SKM-1 (cell line): ENCODE measurements at regions not wholly inside any gene's neighbourhood (a gene's known extent, or its start where the extent isn't known, plus 50 kb on each side); places are given as distances from the start of the nearest gene placed in this dataset.
"Not testable (repeated sequence)": the region's sequence is repeated elsewhere in the genome, so short reads cannot be mapped to it uniquely, and the experiment has no call there.

ENCODE experiments used
- DNase-seq: peaks from one replicate; lab custom pipeline; 2025; ENCODE audit not compliant: unreplicated experiment; lab: John Stamatoyannopoulos, UW

DNA sequence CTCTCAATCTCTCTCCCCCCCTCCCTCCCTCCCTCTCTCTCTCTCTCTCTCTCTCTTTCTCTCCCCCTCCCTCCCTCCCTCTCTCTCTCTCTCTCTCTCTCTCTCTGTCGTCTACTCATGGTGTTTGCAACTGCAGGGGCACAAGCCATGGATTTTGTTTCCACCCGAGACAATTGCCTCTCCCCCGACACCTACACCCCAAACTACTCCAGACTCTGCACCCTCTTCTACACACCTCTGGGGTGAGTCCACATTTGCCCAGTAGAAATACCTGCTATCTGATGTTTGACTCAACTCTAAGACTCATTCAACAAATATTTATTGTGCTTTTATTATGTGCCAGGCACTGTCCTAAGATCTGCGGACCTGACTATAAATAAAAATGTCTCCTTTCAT, 93.7 kb downstream of the TMEM17 start:
- no peak for DNase-seq

- DNase-seq: no peak
These were observed 95.0 kb downstream of the TMEM17 start for GRCh38 chr2:62410926-62411456.

- no peak for DNase-seq
These were observed 96.0 kb downstream of the TMEM17 start for GRCh38 chr2:62410015-62410453.

DNA sequence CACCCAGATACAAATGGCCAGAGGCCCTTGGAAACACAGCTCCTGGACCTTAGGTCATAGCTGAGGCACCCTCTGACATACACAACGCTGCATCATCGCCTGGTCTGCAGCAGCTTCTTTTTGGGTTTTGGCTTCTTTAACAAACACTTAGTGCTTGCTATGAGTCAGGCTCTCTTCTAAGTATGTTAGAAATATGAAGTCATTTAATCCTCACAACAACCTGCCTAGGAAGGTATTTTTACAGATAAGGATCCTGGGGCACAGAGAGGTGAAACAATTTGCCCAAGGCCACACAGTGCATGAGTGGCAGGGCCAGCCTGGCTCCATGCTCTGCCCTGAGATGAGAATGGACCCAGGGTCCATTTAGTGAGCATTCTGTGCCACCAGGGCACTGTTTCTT, 96.6 kb downstream of the TMEM17 start:
- no peak for DNase-seq

DNA sequence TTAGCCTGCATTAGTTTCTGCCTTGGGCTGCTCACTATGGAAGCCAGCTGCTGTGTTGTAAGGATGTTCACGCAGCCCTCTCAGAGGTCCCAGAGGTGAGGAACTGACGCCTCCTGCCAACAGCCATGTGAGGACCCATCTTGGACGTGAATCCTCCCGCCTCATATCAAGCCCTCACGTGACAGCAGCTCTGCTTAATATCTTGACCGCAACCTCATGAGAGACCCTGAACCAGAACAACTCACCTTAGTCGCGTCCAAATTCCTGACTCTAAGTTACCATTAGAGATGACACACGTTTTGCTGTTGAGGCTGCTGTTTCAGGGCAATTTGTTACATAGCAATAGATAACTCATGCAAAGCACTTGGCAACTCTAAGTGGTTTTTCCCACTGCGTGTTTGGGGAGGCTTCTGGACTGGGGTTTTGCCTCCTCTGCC, 97.7 kb downstream of the TMEM17 start:
- DNase-seq: no peak

GRCh38 chr2:62407838-62408237, 98.2 kb downstream of the TMEM17 start:
- no peak for DNase-seq

DNA sequence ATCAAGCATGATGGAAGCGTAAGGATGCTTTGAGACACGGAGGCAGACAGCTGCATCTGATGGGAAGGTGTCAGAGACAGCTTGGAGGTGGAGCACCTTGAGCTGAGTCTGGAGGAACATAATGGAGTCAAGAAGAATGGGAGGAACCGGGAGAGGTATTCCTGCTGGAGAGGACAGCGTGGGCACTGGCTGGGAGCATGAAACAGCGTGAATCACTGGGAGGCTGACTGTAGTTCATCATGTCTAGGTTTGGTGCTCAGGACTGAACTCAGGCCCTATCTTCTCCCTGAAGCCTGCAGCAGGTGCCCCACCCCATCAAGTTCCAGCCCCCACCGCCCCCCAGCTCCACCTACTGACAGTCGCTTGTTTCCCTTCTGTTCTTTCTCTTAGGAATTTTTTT, 98.6 kb downstream of the TMEM17 start:
- no peak for DNase-seq

DNA sequence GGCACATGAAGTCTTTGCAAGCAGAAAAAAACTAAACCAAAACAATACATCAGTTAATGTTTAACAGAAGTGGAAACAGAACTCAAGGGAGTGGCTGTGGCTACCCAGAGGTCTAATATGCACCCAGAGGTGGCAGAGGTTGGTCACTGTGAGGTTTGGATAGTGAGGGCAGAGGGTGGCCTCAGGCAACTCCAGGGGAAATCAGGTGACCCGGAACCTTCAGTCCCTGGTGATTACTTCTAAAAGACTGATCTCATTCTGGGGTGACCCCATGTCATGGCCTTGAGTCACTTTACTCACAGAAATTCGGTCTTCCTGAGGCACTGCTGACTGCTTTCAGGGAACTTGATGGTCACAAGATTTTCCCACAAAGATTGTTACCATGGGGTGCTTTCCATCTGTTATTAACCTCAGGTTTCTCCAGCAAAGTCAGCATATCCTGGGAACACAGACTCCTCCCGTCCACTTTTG, 99.4 kb downstream of the TMEM17 start:
- no peak for DNase-seq

- no peak for DNase-seq
These were observed 101.1 kb downstream of the TMEM17 start for GRCh38 chr2:62404913-62405312.

DNA sequence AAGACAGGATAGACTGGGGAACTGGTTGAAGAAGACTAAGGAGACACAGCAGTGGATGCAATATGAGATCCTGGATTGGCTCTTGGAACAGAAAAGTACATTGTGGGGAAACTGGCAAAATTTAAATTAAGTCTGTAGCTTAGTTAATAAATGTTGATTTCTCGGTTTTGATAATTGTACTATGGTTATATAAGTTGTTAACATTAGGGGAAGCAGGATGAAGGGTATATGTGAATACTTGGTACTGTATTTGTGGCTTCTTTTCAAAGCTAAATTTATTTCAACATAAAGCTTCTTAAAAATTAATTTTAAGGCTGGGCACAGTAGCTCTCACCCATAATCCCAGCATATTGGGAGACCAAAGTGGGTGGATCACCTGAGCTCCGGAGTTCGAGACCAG, 103.8 kb downstream of the TMEM17 start:
- DNase-seq: no peak

GRCh38 chr2:62398356-62398755, 107.6 kb downstream of the TMEM17 start:
- peak; percentile 57 for DNase-seq

- no peak for DNase-seq
These were observed 109.1 kb downstream of the TMEM17 start for GRCh38 chr2:62396880-62397279.

DNA sequence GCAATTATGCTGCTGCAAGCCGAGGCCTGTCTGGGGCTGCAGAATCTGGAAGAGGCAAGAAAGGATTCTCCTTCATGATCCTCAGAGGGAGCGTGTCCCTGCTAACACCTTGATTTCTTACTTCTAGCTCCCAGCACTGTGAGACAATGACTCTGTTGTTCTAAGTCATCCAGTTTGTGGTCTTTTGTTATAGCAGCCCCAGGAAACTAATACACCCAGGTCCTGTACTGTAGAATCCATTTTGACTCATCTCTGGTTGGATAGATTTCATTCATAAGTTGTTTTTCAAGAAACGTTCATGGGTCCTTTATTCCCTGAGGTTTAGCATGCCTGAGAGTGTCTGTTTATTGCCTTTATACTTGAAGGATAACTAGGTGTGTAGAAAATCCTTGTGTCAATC, 112.7 kb downstream of the TMEM17 start:
- no peak for DNase-seq

- no peak for DNase-seq
These were observed 114.3 kb downstream of the TMEM17 start for GRCh38 chr2:62391696-62392095.

- DNase-seq: not testable (repeated sequence)
These were observed 119.6 kb downstream of the TMEM17 start for GRCh38 chr2:62386378-62386777.

DNA sequence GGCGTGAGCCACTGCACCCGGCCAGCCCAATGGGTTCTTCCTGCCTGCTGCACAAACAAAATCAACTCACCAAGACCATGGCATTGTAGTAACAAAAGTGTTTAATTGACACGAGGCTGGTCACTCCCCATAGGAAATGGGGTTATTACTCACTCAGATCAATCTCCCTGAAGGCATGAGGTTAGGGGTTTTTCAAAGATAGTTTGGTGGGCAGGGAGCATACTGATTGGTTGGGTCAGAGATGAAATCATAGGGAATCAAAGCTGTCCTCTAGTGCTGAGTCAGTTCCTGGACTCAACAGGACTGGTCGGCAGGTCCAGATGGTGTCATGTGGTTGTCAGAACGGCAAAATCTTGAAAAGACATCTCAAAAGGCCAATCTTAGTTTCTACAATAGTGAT, 122.1 kb downstream of the TMEM17 start:
- DNase-seq: no peak

GRCh38 chr2:62382757-62383156, 123.2 kb downstream of the TMEM17 start:
- no peak for DNase-seq

GRCh38 chr2:62382122-62382521, 123.9 kb downstream of the TMEM17 start:
- DNase-seq: no peak

- DNase-seq: no peak
These were observed 124.3 kb downstream of the TMEM17 start for GRCh38 chr2:62381656-62382055.

- no peak for DNase-seq
These were observed 126.4 kb downstream of the TMEM17 start for GRCh38 chr2:62379566-62379965.

GRCh38 chr2:62375113-62375420, 130.9 kb downstream of the TMEM17 start:
- DNase-seq: no peak

- no peak for DNase-seq
These were observed 131.5 kb downstream of the TMEM17 start for GRCh38 chr2:62374301-62375112.

GRCh38 chr2:62372824-62373223, 133.2 kb downstream of the TMEM17 start:
- DNase-seq: no peak
